Tongue (tissue), 1 donor: ENCODE measurements at regions not wholly inside any gene's neighbourhood (a gene's known extent, or its start where the extent isn't known, plus 50 kb on each side); places are given as distances from the start of the nearest gene placed in this dataset.

Experiments
- DNase-seq: peaks from one replicate; pipeline ENCODE4 v3.0.0-alpha.2; 2015

GRCh38 chr2:160632084-160632975 lies 138.7 kb upstream of the RBMS1 start:
- DNase-seq, result no peak

GRCh38 chr2:160634436-160634835 lies 140.8 kb upstream of the RBMS1 start:
- DNase-seq, result no peak

GRCh38 chr2:160635488-160635887 lies 141.9 kb upstream of the RBMS1 start:
- no peak for DNase-seq

- DNase-seq, result no peak
Observed at GRCh38 chr2:160639472-160639871, 145.9 kb upstream of the RBMS1 start.

- peak; percentile 10 for DNase-seq
Observed at GRCh38 chr2:160646684-160647444, 153.3 kb upstream of the RBMS1 start.

GRCh38 chr2:160647967-160648685 lies 154.5 kb upstream of the RBMS1 start:
- peak; percentile 24 for DNase-seq

GRCh38 chr2:160649698-160650097 lies 156.1 kb upstream of the RBMS1 start:
- DNase-seq, result no peak

- DNase-seq, result no peak
Observed at GRCh38 chr2:160650196-160651118, 156.8 kb upstream of the RBMS1 start.

- DNase-seq, result no peak
Observed at GRCh38 chr2:160651416-160652200, 158.0 kb upstream of the RBMS1 start.

- DNase-seq, result no peak
Observed at GRCh38 chr2:160652236-160652635, 158.6 kb upstream of the RBMS1 start.

- DNase-seq, result no peak
Observed at GRCh38 chr2:160657196-160657595, 163.6 kb upstream of the RBMS1 start.

- no peak for DNase-seq
Observed at GRCh38 chr2:160658851-160659250, 165.2 kb upstream of the RBMS1 start.

- no peak for DNase-seq
Observed at GRCh38 chr2:160660741-160661140, 167.1 kb upstream of the RBMS1 start.

- DNase-seq, result no peak
Observed at GRCh38 chr2:160664603-160665140, 171.1 kb upstream of the RBMS1 start.

GRCh38 chr2:160666154-160667060 lies 172.8 kb upstream of the RBMS1 start:
- DNase-seq, result peak; percentile 88

GRCh38 chr2:160667811-160668210 lies 174.2 kb upstream of the RBMS1 start:
- DNase-seq, result no peak

- DNase-seq, result no peak
Observed at GRCh38 chr2:160670618-160671017, 177.0 kb upstream of the RBMS1 start.

- DNase-seq, result peak; percentile 10
Observed at GRCh38 chr2:160672211-160672610, 178.6 kb upstream of the RBMS1 start.

GRCh38 chr2:160674146-160674750 lies 180.6 kb upstream of the RBMS1 start:
- no peak for DNase-seq
